Neuron (in vitro differentiated cells): ENCODE measurements at regions not wholly inside any gene's neighbourhood (a gene's known extent, or its start where the extent isn't known, plus 50 kb on each side); places are given as distances from the start of the nearest gene placed in this dataset.

Experiments
- H2AFZ ChIP-seq: one replicate; pipeline ENCODE4 v1.6.1; 2013; ENCODE audit warnings: low read depth, mild to moderate bottlenecking, inconsistent platforms, low read length, moderate library complexity
- H3K27me3 ChIP-seq: one replicate; pipeline ENCODE4 v1.6.1; 2013; ENCODE audit warnings: low read length; ENCODE audit not compliant: insufficient read depth
- H3K36me3 ChIP-seq: one replicate; pipeline ENCODE4 v1.6.1; 2013; ENCODE audit warnings: low read length; ENCODE audit not compliant: insufficient read depth
- H3K4me1 ChIP-seq: one replicate; pipeline ENCODE4 v1.6.1; 2013; ENCODE audit warnings: low read length; ENCODE audit not compliant: insufficient read depth
- H3K4me3 ChIP-seq: 2 replicates; pipeline ENCODE4 v1.5.1; 2013; ENCODE audit warnings: mild to moderate bottlenecking, low read length, moderate library complexity
- H3K9me3 ChIP-seq: one replicate; pipeline ENCODE4 v1.6.1; 2013; ENCODE audit warnings: low read length

GRCh38 chr14:53341324-53341723 is 188.2 kb upstream of the DDHD1 start:
- no peak overlapping the region for H2AFZ ChIP-seq
- no peaks in the 10 kb centered on the region for H3K27me3 ChIP-seq
- no peaks in the 10 kb centered on the region for H3K36me3 ChIP-seq
- H3K9me3 ChIP-seq = no peaks in the 10 kb centered on the region
- H3K4me3 ChIP-seq = no peak overlapping the region
- peaks cover 3% of the 10 kb centered on the region for H3K4me1 ChIP-seq

DNA sequence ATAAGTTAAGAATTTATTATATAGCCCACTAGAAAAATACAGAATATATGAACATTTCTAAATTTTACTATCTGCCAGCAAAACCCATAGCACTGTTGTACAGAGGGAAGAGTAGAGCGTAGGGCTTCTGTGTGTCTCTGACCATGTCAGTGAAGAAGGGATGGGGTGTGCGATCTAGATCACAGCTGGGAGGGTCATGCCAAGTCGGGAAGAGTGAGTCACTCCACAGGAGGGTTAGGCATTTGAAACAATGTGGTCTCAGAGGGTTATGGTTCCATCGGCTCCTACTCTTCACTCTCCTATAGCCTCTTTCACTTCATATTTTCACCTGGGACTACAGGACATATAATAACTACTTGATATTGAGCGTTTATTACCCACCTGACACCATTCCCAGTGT is 185.1 kb upstream of the DDHD1 start:
- H3K4me1 ChIP-seq = peaks cover 14% of the 10 kb centered on the region
- H3K4me3 ChIP-seq = no peak overlapping the region
- no peak overlapping the region for H2AFZ ChIP-seq
- H3K36me3 ChIP-seq = no peaks in the 10 kb centered on the region
- H3K9me3 ChIP-seq = no peaks in the 10 kb centered on the region
- H3K27me3 ChIP-seq = no peaks in the 10 kb centered on the region

DNA sequence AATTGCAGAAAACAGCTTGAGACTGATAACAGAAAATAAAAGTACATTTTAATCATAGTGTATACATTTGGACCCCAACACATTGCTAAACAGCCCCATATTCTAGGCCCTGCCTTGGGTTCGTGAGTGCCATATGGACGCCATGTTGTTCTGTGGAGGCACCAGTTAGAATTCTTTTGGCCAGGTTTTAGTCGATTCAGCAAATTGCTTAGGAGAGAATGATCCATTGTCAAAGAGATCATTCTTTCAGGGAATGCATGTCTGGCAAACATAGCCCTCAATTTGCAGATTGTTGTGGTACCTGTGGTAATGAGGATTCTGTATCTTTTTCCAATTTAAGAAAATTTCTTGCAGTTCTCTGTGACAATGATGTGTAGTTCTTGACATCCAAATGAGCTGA is 183.6 kb upstream of the DDHD1 start:
- Histone ChIP-seq H3K36me3 (no peaks in the 10 kb centered on the region), H3K9me3 (no peaks in the 10 kb centered on the region), H3K27me3 (no peaks in the 10 kb centered on the region), H3K4me1 (peaks cover 18% of the 10 kb centered on the region), H2AFZ (no peak overlapping the region), H3K4me3 (no peak overlapping the region)

- Histone ChIP-seq H2AFZ (no peak overlapping the region), H3K36me3 (no peaks in the 10 kb centered on the region), H3K9me3 (no peaks in the 10 kb centered on the region), H3K4me3 (no peak overlapping the region), H3K27me3 (no peaks in the 10 kb centered on the region), H3K4me1 (peaks cover 26% of the 10 kb centered on the region)
Observed at GRCh38 chr14:53333809-53334208, 180.7 kb upstream of the DDHD1 start.

DNA sequence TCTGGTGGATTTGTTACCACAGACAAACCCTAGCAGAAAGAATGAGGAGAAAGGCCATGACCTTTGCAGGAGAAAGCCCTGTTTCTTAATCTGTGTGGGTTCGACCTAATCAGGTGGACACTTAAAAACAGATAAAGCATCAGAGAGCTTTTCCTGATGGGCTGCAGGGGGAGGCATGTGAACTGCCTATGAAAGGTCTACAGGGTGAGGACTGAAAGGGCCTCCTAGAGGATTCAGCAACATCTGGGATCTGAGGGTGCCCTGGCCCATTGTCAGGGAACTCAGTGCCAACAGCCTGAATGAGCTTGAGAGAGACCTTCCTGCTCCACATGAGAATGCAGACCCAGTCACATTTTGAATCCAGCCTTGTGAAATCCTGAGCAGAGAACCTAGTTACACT is 178.8 kb upstream of the DDHD1 start:
- no peaks in the 10 kb centered on the region for H3K36me3 ChIP-seq
- H3K27me3 ChIP-seq = no peaks in the 10 kb centered on the region
- H3K9me3 ChIP-seq = no peaks in the 10 kb centered on the region
- H3K4me1 ChIP-seq = peaks cover 44% of the 10 kb centered on the region
- no peak overlapping the region for H3K4me3 ChIP-seq
- no peak overlapping the region for H2AFZ ChIP-seq

DNA sequence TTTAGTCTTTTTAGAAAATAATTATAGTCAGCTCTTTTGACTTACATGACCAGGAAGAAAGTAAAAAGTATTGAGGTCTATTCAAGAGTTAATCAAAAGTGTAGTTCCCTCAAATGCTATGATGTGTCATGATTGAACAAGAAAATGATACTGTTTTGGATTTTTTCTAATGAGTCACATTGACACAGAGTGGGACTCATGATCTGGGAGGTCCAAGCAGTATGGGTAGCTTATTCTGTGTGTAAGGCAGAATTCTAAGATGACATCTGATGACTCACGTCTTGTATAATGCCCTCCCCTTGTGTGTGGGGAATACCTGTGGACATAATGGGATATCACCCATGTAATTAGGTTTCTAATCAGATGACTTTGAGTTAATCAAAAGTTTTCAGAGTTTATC is 178.1 kb upstream of the DDHD1 start:
- no peaks in the 10 kb centered on the region for H3K27me3 ChIP-seq
- no peak overlapping the region for H3K4me3 ChIP-seq
- peaks cover 40% of the 10 kb centered on the region for H3K4me1 ChIP-seq
- H2AFZ ChIP-seq = no peak overlapping the region
- H3K36me3 ChIP-seq = no peaks in the 10 kb centered on the region
- H3K9me3 ChIP-seq = no peaks in the 10 kb centered on the region

GRCh38 chr14:53330441-53330840 is 177.3 kb upstream of the DDHD1 start:
- Histone ChIP-seq H3K4me1 (peaks cover 32% of the 10 kb centered on the region), H2AFZ (no peak overlapping the region), H3K36me3 (no peaks in the 10 kb centered on the region), H3K9me3 (no peaks in the 10 kb centered on the region), H3K4me3 (no peak overlapping the region), H3K27me3 (no peaks in the 10 kb centered on the region)

DNA sequence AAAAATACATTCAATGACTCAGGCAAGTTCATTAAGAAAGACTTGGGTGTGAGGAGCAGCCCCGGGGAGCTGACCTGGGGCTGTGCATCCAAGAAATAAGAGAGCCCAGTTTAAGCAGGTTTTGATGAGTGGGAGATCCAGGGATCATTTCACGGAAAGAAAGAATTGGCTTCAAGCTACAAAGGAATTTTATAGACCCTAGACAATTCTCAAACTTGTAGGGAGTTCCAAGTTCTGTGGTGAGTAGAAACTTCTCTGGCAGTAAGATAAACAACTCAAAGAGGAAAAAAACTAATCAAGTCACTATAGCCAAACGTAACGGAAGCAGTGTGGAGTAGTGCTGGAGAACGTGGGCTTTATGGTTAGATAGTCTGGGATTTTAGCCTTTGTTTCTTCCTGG is 175.7 kb upstream of the DDHD1 start:
- Histone ChIP-seq H3K4me3 (no peak overlapping the region), H2AFZ (no peak overlapping the region), H3K27me3 (no peaks in the 10 kb centered on the region), H3K36me3 (no peaks in the 10 kb centered on the region), H3K9me3 (no peaks in the 10 kb centered on the region), H3K4me1 (peaks cover 29% of the 10 kb centered on the region)

- peaks cover 29% of the 10 kb centered on the region for H3K4me1 ChIP-seq
- no peaks in the 10 kb centered on the region for H3K36me3 ChIP-seq
- H3K27me3 ChIP-seq = no peaks in the 10 kb centered on the region
- H2AFZ ChIP-seq = peak overlapping the region; percentile 9
- no peaks in the 10 kb centered on the region for H3K9me3 ChIP-seq
- H3K4me3 ChIP-seq = no peak overlapping the region
Observed at GRCh38 chr14:53327716-53328115, 174.6 kb upstream of the DDHD1 start.

GRCh38 chr14:53325176-53325806 is 172.2 kb upstream of the DDHD1 start:
- Histone ChIP-seq H2AFZ (no peak overlapping the region), H3K4me1 (peaks cover 22% of the 10 kb centered on the region), H3K4me3 (no peak overlapping the region), H3K36me3 (no peaks in the 10 kb centered on the region), H3K9me3 (no peaks in the 10 kb centered on the region), H3K27me3 (no peaks in the 10 kb centered on the region)

DNA sequence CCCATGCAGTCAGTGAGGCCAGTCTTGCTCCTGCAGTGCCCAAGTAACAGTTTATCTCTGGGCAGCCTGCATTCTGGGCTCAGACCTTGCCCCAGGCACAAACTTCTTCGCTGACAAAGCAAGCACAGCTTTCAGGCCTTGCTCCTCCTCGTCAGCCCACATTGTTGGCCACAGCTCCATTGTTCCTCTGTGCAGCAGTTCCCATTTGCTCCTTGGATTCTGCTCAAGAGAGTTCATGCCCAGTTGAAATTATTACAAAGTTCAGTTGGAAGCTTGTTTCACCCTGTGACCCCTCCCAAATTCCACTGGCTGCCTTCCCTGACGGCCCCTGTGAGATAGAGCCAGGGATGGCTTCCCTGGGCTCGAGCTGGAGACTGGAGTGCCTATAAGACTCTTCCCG is 163.4 kb upstream of the DDHD1 start:
- no peaks in the 10 kb centered on the region for H3K36me3 ChIP-seq
- no peak overlapping the region for H3K4me3 ChIP-seq
- no peaks in the 10 kb centered on the region for H3K4me1 ChIP-seq
- no peak overlapping the region for H2AFZ ChIP-seq
- H3K27me3 ChIP-seq = no peaks in the 10 kb centered on the region
- H3K9me3 ChIP-seq = peaks cover 6% of the 10 kb centered on the region

DNA sequence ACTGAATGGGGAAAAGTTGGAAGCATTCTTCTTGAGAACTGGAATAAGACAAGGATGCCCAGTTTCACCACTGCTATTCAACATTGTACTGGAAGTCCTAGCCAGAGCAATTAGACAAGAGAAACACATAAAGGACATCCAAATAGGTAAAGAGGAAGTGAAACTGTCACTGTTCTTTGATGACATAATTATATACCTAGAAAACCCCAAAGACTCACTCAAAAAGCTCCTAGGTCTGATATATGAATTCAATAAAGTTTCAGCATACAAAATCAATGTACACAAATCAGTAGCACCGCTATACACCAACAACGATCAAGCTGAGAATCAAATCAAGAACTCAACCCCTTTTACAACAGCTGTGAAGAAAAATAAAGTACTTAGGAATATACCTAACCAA is 157.3 kb upstream of the DDHD1 start:
- Histone ChIP-seq H3K9me3 (peaks cover 3% of the 10 kb centered on the region), H3K4me1 (peaks cover 14% of the 10 kb centered on the region), H3K4me3 (no peak overlapping the region), H2AFZ (no peak overlapping the region), H3K36me3 (no peaks in the 10 kb centered on the region), H3K27me3 (no peaks in the 10 kb centered on the region)

DNA sequence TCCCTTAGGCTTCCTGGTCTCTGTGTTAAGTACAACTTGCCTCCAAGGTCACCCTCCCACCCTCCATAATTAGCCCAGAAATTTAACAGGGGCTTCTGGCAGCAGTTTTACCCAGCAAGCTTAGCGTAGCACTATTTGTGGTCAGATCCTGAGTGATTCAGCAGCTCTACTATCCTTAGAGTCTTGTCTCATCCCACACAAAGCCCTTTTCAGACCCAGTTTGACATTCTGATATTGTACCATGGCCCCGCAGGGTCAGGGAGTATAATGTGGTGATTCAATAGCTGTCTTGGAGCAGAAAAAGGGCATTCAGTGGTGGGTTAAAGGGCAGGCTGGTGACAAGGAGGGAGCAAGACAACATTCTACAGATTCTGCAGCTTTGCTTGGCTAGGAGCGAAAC is 153.8 kb upstream of the DDHD1 start:
- no peaks in the 10 kb centered on the region for H3K9me3 ChIP-seq
- H3K36me3 ChIP-seq = no peaks in the 10 kb centered on the region
- no peak overlapping the region for H2AFZ ChIP-seq
- peaks cover 14% of the 10 kb centered on the region for H3K4me1 ChIP-seq
- H3K4me3 ChIP-seq = peak overlapping the region; percentile 48
- no peaks in the 10 kb centered on the region for H3K27me3 ChIP-seq

DNA sequence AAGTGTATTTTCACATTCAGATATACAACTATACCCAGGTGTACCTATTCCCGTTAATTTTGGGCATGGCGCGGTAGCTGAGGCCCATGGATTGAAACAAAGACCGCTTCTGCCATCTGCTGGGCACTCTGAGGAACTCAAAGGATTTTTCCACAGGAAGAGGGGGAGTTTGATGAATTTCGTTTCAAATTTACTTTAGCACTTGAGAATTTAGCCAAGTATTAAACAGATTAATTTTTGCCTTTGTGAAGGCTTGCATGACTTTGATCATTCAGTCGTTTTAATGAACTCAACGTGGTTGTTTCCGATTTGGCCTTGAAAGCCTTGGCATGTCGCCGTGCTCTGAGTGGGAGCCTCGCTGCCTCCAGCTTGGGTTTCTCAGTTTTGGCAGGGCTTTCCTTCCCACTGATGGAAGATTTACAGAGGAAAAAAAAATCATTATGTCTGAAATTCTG is 153.2 kb upstream of the DDHD1 start:
- Histone ChIP-seq H3K27me3 (no peaks in the 10 kb centered on the region), H3K4me1 (peaks cover 14% of the 10 kb centered on the region), H3K36me3 (no peaks in the 10 kb centered on the region), H3K9me3 (no peaks in the 10 kb centered on the region), H3K4me3 (peak overlapping the region; percentile 48), H2AFZ (peak overlapping the region; percentile 39)
